ENCODE measurements at regions not wholly inside any gene's neighbourhood (a gene's known extent, or its start where the extent isn't known, plus 50 kb on each side); places are given as distances from the start of the nearest gene placed in this dataset.

DNA sequence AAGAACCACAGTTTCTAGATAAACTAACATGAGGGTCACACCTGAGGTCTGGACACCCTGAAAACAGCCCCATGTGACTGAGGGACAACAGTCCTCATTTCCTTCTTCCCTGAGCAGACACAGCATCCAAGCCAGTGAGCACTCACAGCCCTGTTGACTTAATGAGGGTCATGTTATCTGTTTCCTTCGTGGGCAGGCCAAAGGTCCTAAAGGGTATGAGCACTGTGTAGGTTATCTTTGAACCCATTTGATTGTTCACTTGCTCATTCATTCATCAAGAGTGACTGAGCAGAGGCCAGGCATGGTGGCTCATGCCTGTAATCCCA, 170.7 kb upstream of the B3GAT1 start:
- peaks cover 12 to 22% (median 12%) of the 10 kb centered on the region in 3 donors for H3K27me3 Mint-ChIP-seq

GRCh38 chr11:134581966-134582769, 170.1 kb upstream of the B3GAT1 start:
- no peak overlapping the region for H3K4me3 Mint-ChIP-seq
- peaks cover 0 to 12% (median 4%) of the 10 kb centered on the region in 3 donors for H3K4me1 Mint-ChIP-seq
- H3K9me3 Mint-ChIP-seq = no peaks in the 10 kb centered on the region
- DNase-seq = no peak
- no peak overlapping the region for H3K27ac Mint-ChIP-seq
- no peak for ATAC-seq (ENCODE audit: low read depth in 2 of 2)
- H3K36me3 Mint-ChIP-seq = no peaks in the 10 kb centered on the region
- peaks cover 12 to 22% (median 12%) of the 10 kb centered on the region in 3 donors for H3K27me3 Mint-ChIP-seq

More for the DNA sequence above, 170.7 kb upstream of the B3GAT1 start:
- Mint-ChIP-seq H3K27ac (no peak overlapping the region), H3K9me3 (no peaks in the 10 kb centered on the region), H3K36me3 (no peaks in the 10 kb centered on the region), H3K4me3 (no peak overlapping the region), H3K4me1 (peaks cover 0 to 12% (median 4%) of the 10 kb centered on the region in 3 donors)
- ATAC-seq (ENCODE audit: low read depth in 2 of 2) (no peak), DNase-seq (no peak)

- Mint-ChIP-seq H3K9me3 (no peaks in the 10 kb centered on the region), H3K27ac (no peak overlapping the region), H3K36me3 (no peaks in the 10 kb centered on the region), H3K4me1 (peaks cover 0 to 12% (median 4%) of the 10 kb centered on the region in 3 donors), H3K4me3 (no peak overlapping the region), H3K27me3 (peaks cover 12 to 22% (median 12%) of the 10 kb centered on the region in 3 donors)
- DNase-seq (no peak), ATAC-seq (ENCODE audit: low read depth in 2 of 2) (no peak)
Measured at GRCh38 chr11:134581121-134581626, 169.1 kb upstream of the B3GAT1 start.

- H3K27ac Mint-ChIP-seq = no peak overlapping the region
- peaks cover 0 to 12% (median 4%) of the 10 kb centered on the region in 3 donors for H3K4me1 Mint-ChIP-seq
- ATAC-seq (ENCODE audit: low read depth in 2 of 2) (no peak), DNase-seq (no peak)
- no peak overlapping the region for H3K4me3 Mint-ChIP-seq
- no peaks in the 10 kb centered on the region for H3K9me3 Mint-ChIP-seq
- peaks cover 12 to 22% (median 12%) of the 10 kb centered on the region in 3 donors for H3K27me3 Mint-ChIP-seq
- H3K36me3 Mint-ChIP-seq = no peaks in the 10 kb centered on the region
Measured at GRCh38 chr11:134580610-134580975, 168.6 kb upstream of the B3GAT1 start.

DNA sequence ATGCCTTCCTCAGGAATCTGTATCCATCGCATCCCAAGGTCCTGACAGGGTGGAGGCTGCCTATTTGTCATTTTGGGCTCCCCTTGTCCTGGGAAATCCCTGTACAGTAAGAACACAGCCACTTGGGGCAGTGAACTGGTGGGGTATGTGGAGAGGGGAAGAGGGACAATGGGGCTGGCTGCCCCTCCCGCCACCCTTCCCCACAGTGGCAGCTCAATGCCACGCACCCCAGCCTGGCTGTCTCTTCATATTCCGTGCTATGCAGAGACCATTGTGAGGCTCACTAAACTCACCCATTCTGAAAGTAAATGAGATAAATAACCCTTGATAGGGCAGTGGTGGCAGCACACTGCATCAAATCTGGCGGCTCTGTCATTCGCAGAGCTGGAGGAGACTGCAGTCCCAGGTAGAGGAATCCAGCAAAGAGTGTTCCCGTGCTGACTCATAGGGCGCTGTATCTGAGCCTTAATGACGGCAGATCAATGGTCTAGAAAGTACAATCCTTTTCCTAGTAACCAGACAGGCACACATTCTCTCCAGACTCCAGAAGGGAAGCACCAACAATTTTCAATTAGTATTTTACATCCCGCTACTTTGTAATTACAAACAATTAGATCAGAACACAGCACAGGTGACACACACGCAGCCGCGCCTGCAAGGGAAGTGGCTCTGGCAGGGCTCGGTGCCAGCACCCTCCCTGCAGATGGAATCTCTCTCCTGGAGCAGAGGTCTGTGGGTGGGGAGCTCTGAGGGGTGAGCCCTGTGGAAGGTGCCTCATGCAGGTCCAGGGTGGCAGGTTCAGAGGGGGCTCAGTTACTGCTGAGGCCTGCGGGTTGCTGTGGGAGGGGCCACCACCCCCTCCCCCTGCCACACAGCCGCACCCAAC, 167.9 kb upstream of the B3GAT1 start:
- Mint-ChIP-seq H3K36me3 (no peaks in the 10 kb centered on the region), H3K27ac (no peak overlapping the region), H3K9me3 (no peaks in the 10 kb centered on the region), H3K4me3 (no peak overlapping the region), H3K4me1 (peaks cover 0 to 12% (median 4%) of the 10 kb centered on the region in 3 donors), H3K27me3 (peaks cover 6 to 18% (median 8%) of the 10 kb centered on the region in 3 donors)
- ATAC-seq (ENCODE audit: low read depth in 2 of 2) = no peak
- no peak for DNase-seq

- peak overlapping the region in 1 of 6 donors; percentile 53 for H3K27ac Mint-ChIP-seq
- no peak for ATAC-seq (ENCODE audit: low read depth in 2 of 2)
- H3K9me3 Mint-ChIP-seq = no peaks in the 10 kb centered on the region
- H3K36me3 Mint-ChIP-seq = no peaks in the 10 kb centered on the region
- H3K4me3 Mint-ChIP-seq = no peak overlapping the region
- peaks cover 5 to 16% (median 6%) of the 10 kb centered on the region in 3 donors for H3K27me3 Mint-ChIP-seq
- peaks cover 0 to 9% (median 4%) of the 10 kb centered on the region in 3 donors for H3K4me1 Mint-ChIP-seq
- no peak for DNase-seq
Measured at GRCh38 chr11:134578807-134579723, 167.0 kb upstream of the B3GAT1 start.

DNA sequence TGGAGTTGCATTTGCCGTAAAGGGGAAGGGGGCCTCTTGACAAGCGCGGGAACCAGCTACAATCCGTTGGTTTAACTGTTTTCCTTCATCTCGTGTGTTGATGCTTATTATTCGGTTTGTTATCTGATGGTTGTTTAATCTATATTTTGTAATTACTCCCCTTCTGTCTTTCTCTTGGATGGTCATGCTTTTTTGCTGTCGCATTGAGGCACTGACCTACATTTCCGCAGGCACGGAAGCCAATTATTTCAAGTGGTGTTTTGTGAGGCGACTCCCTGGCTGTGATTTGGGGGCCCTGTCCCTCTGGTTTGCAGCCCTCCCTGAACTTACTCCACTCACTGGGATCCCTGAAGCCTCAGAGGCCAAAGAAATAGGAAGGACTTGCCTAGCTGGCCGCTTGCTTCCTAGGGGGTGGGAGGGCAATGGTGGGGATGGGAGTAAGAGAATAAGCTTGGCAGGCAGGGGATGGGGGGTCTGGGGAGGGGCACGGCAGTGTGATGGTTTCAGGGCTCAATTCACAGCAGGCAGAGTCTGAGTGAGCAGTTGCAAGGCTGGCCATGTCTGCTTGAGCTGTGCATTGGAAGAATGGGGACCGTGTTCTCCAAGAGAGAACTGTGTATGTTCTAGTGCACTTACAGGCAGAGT, 165.8 kb upstream of the B3GAT1 start:
- Mint-ChIP-seq H3K4me1 (no peaks in the 10 kb centered on the region), H3K9me3 (no peaks in the 10 kb centered on the region), H3K36me3 (no peaks in the 10 kb centered on the region), H3K27ac (no peak overlapping the region), H3K4me3 (no peak overlapping the region), H3K27me3 (peaks cover 5 to 9% (median 6%) of the 10 kb centered on the region in 3 donors)
- ATAC-seq (ENCODE audit: low read depth in 2 of 2) (no peak), DNase-seq (no peak)

DNA sequence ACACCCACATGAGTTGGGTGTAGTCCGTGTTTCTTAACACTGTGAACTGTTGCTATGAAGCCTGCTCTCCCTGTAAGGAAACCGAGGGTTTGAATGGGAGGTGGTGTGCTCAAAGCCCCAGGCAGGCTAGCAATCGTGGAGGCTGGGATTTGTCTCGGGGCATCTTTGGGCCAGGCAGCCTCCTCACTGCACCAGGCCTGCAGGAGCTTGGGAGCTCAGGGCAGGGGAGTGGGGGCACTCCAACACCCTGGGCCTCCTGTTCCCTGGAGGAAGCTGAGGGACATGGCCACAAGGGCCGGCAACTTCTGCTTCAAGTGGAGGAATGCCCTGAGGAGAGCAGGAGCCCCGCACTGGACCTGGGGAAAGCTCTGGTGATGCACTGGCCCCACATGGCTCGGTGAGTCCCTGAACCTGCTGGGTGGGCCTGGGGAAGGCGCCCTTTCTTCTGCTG, 164.7 kb upstream of the B3GAT1 start:
- Mint-ChIP-seq H3K36me3 (no peaks in the 10 kb centered on the region), H3K4me3 (no peak overlapping the region), H3K4me1 (no peaks in the 10 kb centered on the region), H3K27me3 (peaks cover 1 to 9% (median 6%) of the 10 kb centered on the region in 3 donors), H3K27ac (no peak overlapping the region), H3K9me3 (no peaks in the 10 kb centered on the region)
- ATAC-seq (ENCODE audit: low read depth in 2 of 2) (no peak), DNase-seq (no peak)

GRCh38 chr11:134576286-134576685, 164.2 kb upstream of the B3GAT1 start:
- no peak for DNase-seq
- no peak for ATAC-seq (ENCODE audit: low read depth in 2 of 2)
- Mint-ChIP-seq H3K36me3 (no peaks in the 10 kb centered on the region), H3K4me1 (no peaks in the 10 kb centered on the region), H3K9me3 (no peaks in the 10 kb centered on the region), H3K27ac (no peak overlapping the region), H3K4me3 (no peak overlapping the region), H3K27me3 (peaks cover 0 to 6% (median 2%) of the 10 kb centered on the region in 3 donors)

DNA sequence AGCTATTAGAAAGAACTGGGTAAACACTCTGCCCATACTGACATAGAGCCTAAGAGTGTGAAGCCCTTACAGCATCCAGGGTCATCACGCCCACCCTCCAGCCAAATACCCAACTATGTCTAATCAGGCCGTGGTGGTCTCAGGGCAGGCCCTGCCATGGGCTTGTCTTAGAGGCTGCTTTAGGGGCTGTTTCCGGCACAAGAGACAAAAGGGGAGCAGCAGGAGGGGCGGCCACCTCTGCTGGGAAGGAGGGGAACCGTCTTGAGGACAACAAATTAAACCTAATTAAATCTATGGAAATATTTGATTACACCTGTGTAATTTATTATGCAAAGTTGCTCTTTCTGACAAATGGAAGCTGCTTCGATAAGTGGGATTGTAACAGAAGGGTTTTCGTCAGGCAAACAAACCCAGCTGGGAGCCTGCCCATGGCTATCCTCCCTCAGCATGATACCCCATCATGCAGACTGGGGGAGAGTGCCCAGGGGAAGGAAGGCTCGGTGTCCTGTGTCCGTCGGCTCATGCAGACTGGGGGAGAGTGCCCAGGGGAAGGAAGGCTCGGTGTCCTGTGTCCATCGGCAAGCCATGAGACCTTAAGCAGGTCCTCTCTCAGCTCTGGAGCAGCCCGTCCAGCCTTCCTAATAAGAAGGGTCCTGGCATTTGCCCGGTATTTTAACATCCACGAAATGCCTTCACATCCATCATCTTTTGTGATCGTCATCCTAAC, 163.6 kb upstream of the B3GAT1 start:
- Mint-ChIP-seq H3K4me1 (no peaks in the 10 kb centered on the region), H3K27me3 (no peaks in the 10 kb centered on the region), H3K27ac (no peak overlapping the region), H3K9me3 (no peaks in the 10 kb centered on the region), H3K4me3 (no peak overlapping the region), H3K36me3 (no peaks in the 10 kb centered on the region)
- no peak for DNase-seq
- no peak for ATAC-seq (ENCODE audit: low read depth in 2 of 2)

DNA sequence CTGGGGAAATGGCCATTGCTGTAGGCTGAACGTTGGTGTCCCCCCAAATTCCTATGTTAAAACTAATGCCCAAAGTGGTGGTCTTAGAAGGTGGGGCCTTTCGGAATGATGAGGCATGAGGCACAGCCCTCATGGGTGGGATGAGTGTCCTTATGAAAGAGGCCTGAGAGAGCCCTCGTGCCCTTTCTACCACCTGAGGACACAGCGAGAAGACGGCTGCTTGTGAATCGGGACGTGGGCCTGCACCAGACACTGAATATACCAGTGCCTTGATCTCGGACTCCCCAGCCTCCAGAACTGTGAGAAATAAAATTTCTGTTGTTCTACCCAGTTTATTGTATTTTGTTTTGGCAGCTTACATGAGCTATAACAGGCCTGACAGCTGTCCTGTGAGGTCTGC, 162.9 kb upstream of the B3GAT1 start:
- Mint-ChIP-seq H3K27me3 (no peaks in the 10 kb centered on the region), H3K4me3 (no peak overlapping the region), H3K36me3 (no peaks in the 10 kb centered on the region), H3K9me3 (peaks cover 0 to 3% (median 0%) of the 10 kb centered on the region in 7 donors), H3K27ac (no peak overlapping the region), H3K4me1 (no peaks in the 10 kb centered on the region)
- DNase-seq (no peak), ATAC-seq (ENCODE audit: low read depth in 2 of 2) (no peak)

DNA sequence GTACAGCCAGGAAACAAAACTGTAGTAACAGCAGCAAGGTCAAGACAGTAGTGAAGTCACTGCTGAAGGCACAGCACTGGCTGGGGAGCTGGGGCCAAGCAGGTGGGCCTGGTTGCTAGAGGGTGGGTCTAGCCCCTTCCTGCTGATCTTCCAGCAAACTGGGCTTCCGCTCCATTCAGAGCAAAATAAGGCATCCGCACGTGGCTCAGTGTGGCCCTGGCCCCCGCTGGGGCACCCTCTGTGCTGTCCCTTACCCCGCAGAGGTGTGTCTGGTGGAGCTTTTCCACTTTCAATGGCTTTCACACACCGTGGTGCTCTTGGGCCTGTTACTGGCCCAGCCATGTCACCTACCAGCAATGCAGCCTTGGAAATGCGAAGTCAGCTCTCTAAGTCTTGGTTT, 162.4 kb upstream of the B3GAT1 start:
- DNase-seq (no peak), ATAC-seq (ENCODE audit: low read depth in 2 of 2) (no peak)
- H3K27me3 Mint-ChIP-seq = no peaks in the 10 kb centered on the region
- H3K27ac Mint-ChIP-seq = no peak overlapping the region
- H3K4me3 Mint-ChIP-seq = no peak overlapping the region
- no peaks in the 10 kb centered on the region for H3K36me3 Mint-ChIP-seq
- no peaks in the 10 kb centered on the region for H3K4me1 Mint-ChIP-seq
- peaks cover 0 to 5% (median 0%) of the 10 kb centered on the region in 7 donors for H3K9me3 Mint-ChIP-seq
